SK-N-SH (cell line): ENCODE measurements at regions not wholly inside any gene's neighbourhood (a gene's known extent, or its start where the extent isn't known, plus 50 kb on each side); places are given as distances from the start of the nearest gene placed in this dataset.

Experiments
- CHD2 ChIP-seq: fragments of 150-350 bp; IDR thresholded peaks from 2 replicates; pipeline ENCODE4 v1.6.1; 2018; ENCODE audit warnings: low read length; ENCODE audit not compliant: partially characterized antibody
- CTCF ChIP-seq: fragments of 200-600 bp; sonication (generic); IDR thresholded peaks from 2 replicates; pipeline ENCODE4 v1.6.1; 2017; ENCODE audit warnings: antibody characterized with exemption, mild to moderate bottlenecking, moderate library complexity
- ELF1 ChIP-seq: IDR thresholded peaks from 2 replicates; pipeline ENCODE4 v1.4.0; 2012
- EP300 ChIP-seq, 2 experiments: IDR thresholded peaks; 2 replicates each; pipeline versions ENCODE4 v1.4.0 to v1.6.1; 2012; ENCODE audit warnings: borderline replicate concordance in 1 of 2, low read depth in 1 of 2, low read length in 1 of 2
- FOXM1 ChIP-seq: IDR thresholded peaks from 2 replicates; pipeline ENCODE4 v1.4.0; 2012; ENCODE audit warnings: low read depth, mild to moderate bottlenecking
- GABPA ChIP-seq: IDR thresholded peaks from 2 replicates; pipeline ENCODE4 v1.4.0; 2012; ENCODE audit warnings: low read depth, mild to moderate bottlenecking
- GATA2 ChIP-seq: sonication (generic); formaldehyde crosslinking; IDR thresholded peaks from 2 replicates; pipeline ENCODE4 v1.5.0; 2020; ENCODE audit warnings: mild to moderate bottlenecking, missing genetic modification reagents
- PBX3 ChIP-seq: IDR thresholded peaks from 2 replicates; pipeline ENCODE4; 2012
- POLR2AphosphoS5 ChIP-seq: IDR thresholded peaks from 2 replicates; pipeline ENCODE4 v1.6.1; 2012; ENCODE audit warnings: low read depth, low read length
- RAD21 ChIP-seq: IDR thresholded peaks from 2 replicates; pipeline ENCODE4 v1.6.1; 2012; ENCODE audit warnings: mild to moderate bottlenecking, low read length
- RCOR1 ChIP-seq: fragments of 150-350 bp; IDR thresholded peaks from 2 replicates; pipeline ENCODE4 v1.6.1; 2017; ENCODE audit warnings: antibody characterized with exemption, low read length
- REST ChIP-seq: IDR thresholded peaks from 2 replicates; pipeline ENCODE4 v1.6.1; 2012; ENCODE audit warnings: mild to moderate bottlenecking, low read depth, low read length, moderate library complexity
- SMC3 ChIP-seq: IDR thresholded peaks from 2 replicates; pipeline ENCODE4 v1.6.1; 2012; ENCODE audit warnings: low read depth, low read length, improper control_type of control experiment
- USF1 ChIP-seq: IDR thresholded peaks from 2 replicates; pipeline ENCODE4 v1.4.0; 2012; ENCODE audit warnings: low read depth, borderline replicate concordance

GRCh38 chr6:121536345-121536744 lies 100.9 kb downstream of the GJA1 start:
- TF ChIP-seq GATA2, result no peak
- TF ChIP-seq USF1, result no peak
- TF ChIP-seq CTCF, result no peak
- no peak for TF ChIP-seq RCOR1
- TF ChIP-seq EP300 (IDR thresholded peaks at IDR 0.05; ENCODE audit: borderline replicate concordance in 1 of 2, low read depth in 1 of 2, low read length in 1 of 2), result no peak
- no peak for TF ChIP-seq POLR2AphosphoS5
- TF ChIP-seq GABPA, result no peak
- TF ChIP-seq RAD21, result no peak
- no peak for TF ChIP-seq ELF1
- no peak for TF ChIP-seq SMC3
- no peak for TF ChIP-seq CHD2
- no peak for TF ChIP-seq REST
- TF ChIP-seq FOXM1, result no peak
- TF ChIP-seq PBX3, result no peak
